Hepatocyte (in vitro differentiated cells): ENCODE measurements at regions not wholly inside any gene's neighbourhood (a gene's known extent, or its start where the extent isn't known, plus 50 kb on each side); places are given as distances from the start of the nearest gene placed in this dataset.

Experiments
- DNase-seq: peaks from one replicate; pipeline ENCODE4 v3.0.0-alpha.2; 2016; ENCODE audit warnings: low spot score
- H2AFZ ChIP-seq: fragments of 200-600 bp; sonication (generic); 2 replicates; pipeline ENCODE4 v1.6.0; 2016; ENCODE audit warnings: antibody characterized with exemption, mild to moderate bottlenecking
- H3K27ac ChIP-seq: fragments of 200-600 bp; sonication (generic); 2 replicates; pipeline ENCODE4 v1.5.1; 2016; ENCODE audit warnings: mild to moderate bottlenecking
- H3K27me3 ChIP-seq: fragments of 200-600 bp; sonication (generic); 2 replicates; pipeline ENCODE4 v1.6.1; 2016
- H3K36me3 ChIP-seq: fragments of 200-600 bp; sonication (generic); replicated peaks from 2 replicates; pipeline ENCODE4 v1.5.1; 2016; ENCODE audit warnings: low read depth; ENCODE audit not compliant: insufficient read depth
- H3K4me1 ChIP-seq: fragments of 200-600 bp; sonication (generic); 2 replicates; pipeline ENCODE4 v1.5.1; 2016; ENCODE audit warnings: mild to moderate bottlenecking, moderate library complexity; ENCODE audit not compliant: insufficient read depth
- H3K4me2 ChIP-seq: fragments of 200-600 bp; sonication (generic); 2 replicates; pipeline ENCODE4 v1.6.0; 2016
- H3K4me3 ChIP-seq: fragments of 200-600 bp; sonication (generic); 2 replicates; pipeline ENCODE4 v1.5.1; 2016; ENCODE audit warnings: mild to moderate bottlenecking
- H3K79me2 ChIP-seq: fragments of 200-600 bp; sonication (generic); 2 replicates; pipeline ENCODE4 v1.6.0; 2017; ENCODE audit warnings: mild to moderate bottlenecking
- H3K9me2 ChIP-seq: fragments of 200-600 bp; sonication (generic); replicated peaks from 2 replicates; pipeline ENCODE4 v1.6.0; 2017; ENCODE audit warnings: mild to moderate bottlenecking; ENCODE audit not compliant: insufficient read depth
- H3K9me3 ChIP-seq: fragments of 200-600 bp; sonication (generic); 2 replicates; pipeline ENCODE4 v1.5.1; 2016; ENCODE audit warnings: low read depth, mild to moderate bottlenecking
- H4K20me1 ChIP-seq: fragments of 200-600 bp; sonication (generic); 2 replicates; pipeline ENCODE4 v1.6.0; 2016; ENCODE audit warnings: mild to moderate bottlenecking; ENCODE audit not compliant: insufficient read depth, poor library complexity, severe bottlenecking
- CTCF ChIP-seq: fragments of 200-600 bp; sonication (generic); IDR thresholded peaks from 2 replicates; pipeline ENCODE4 v1.5.1; 2016; ENCODE audit warnings: antibody characterized with exemption, mild to moderate bottlenecking; ENCODE audit not compliant: poor library complexity
- EZH2 ChIP-seq: fragments of 200-600 bp; sonication (generic); IDR thresholded peaks from 2 replicates; pipeline ENCODE4 v1.6.1; 2016; ENCODE audit warnings: antibody characterized with exemption, mild to moderate bottlenecking, borderline replicate concordance
- EZH2phosphoT487 ChIP-seq: fragments of 200-600 bp; sonication (generic); IDR thresholded peaks from one replicate; pipeline ENCODE4 v1.6.1; 2018; ENCODE audit warnings: antibody characterized with exemption, mild to moderate bottlenecking, low read depth, moderate library complexity; ENCODE audit not compliant: unreplicated experiment, severe bottlenecking
- WGBS: methylation state at CpG from one replicate; pipeline ENCODE4 v1.1.6; 2016; ENCODE audit warnings: low lambda C conversion rate; ENCODE audit errors: missing lambda C conversion rate; 5-methylcytosine and 5-hydroxymethylcytosine counted together

GRCh38 chr6:71481801-71482200 lies 193.2 kb downstream of the OGFRL1 start:
- Histone ChIP-seq H3K9me2 (no peaks in the 10 kb centered on the region), H3K4me3 (no peak overlapping the region), H3K27ac (no peak overlapping the region), H3K9me3 (no peaks in the 10 kb centered on the region), H3K4me1 (peaks cover 11% of the 10 kb centered on the region), H2AFZ (no peak overlapping the region), H3K36me3 (no peaks in the 10 kb centered on the region), H3K79me2 (no peaks in the 10 kb centered on the region), H3K4me2 (no peak overlapping the region), H3K27me3 (no peaks in the 10 kb centered on the region), H4K20me1 (no peaks in the 10 kb centered on the region)
- no peak for DNase-seq
- TF ChIP-seq EZH2, result no peak
- TF ChIP-seq CTCF, result no peak
- no peak for TF ChIP-seq EZH2phosphoT487

- Histone ChIP-seq H3K36me3 (no peaks in the 10 kb centered on the region), H2AFZ (no peak overlapping the region), H3K4me3 (no peak overlapping the region), H3K4me2 (no peak overlapping the region), H3K9me3 (no peaks in the 10 kb centered on the region), H3K4me1 (peaks cover 11% of the 10 kb centered on the region), H4K20me1 (no peaks in the 10 kb centered on the region), H3K27ac (no peak overlapping the region), H3K79me2 (no peaks in the 10 kb centered on the region), H3K27me3 (no peaks in the 10 kb centered on the region), H3K9me2 (no peaks in the 10 kb centered on the region)
- no peak for DNase-seq
- 82% methylated on average over 2 of the region's 2 CpGs for WGBS
- TF ChIP-seq EZH2 (no peak), CTCF (no peak), EZH2phosphoT487 (no peak)
These were observed 194.1 kb downstream of the OGFRL1 start for GRCh38 chr6:71482742-71483141.

GRCh38 chr6:71486461-71486860 lies 197.8 kb downstream of the OGFRL1 start:
- Histone ChIP-seq H3K4me1 (peaks cover 5% of the 10 kb centered on the region), H3K9me2 (no peaks in the 10 kb centered on the region), H3K36me3 (no peaks in the 10 kb centered on the region), H3K9me3 (no peaks in the 10 kb centered on the region), H3K27ac (no peak overlapping the region), H3K79me2 (no peaks in the 10 kb centered on the region), H3K4me3 (no peak overlapping the region), H2AFZ (no peak overlapping the region), H3K4me2 (no peak overlapping the region), H3K27me3 (no peaks in the 10 kb centered on the region), H4K20me1 (no peaks in the 10 kb centered on the region)
- 84% methylated on average over 2 of the region's 2 CpGs for WGBS
- TF ChIP-seq EZH2phosphoT487 (no peak), EZH2 (no peak), CTCF (no peak)
- no peak for DNase-seq

GRCh38 chr6:71488186-71488585 lies 199.6 kb downstream of the OGFRL1 start:
- H3K4me1 ChIP-seq, result peaks cover 5% of the 10 kb centered on the region
- no peak for TF ChIP-seq EZH2
- no peak for TF ChIP-seq EZH2phosphoT487
- no peak for TF ChIP-seq CTCF
- no peak overlapping the region for H2AFZ ChIP-seq
- H4K20me1 ChIP-seq, result no peaks in the 10 kb centered on the region
- H3K4me2 ChIP-seq, result no peak overlapping the region
- H3K27me3 ChIP-seq, result no peaks in the 10 kb centered on the region
- H3K36me3 ChIP-seq, result no peaks in the 10 kb centered on the region
- 77% methylated on average over 4 of the region's 4 CpGs for WGBS
- no peak overlapping the region for H3K4me3 ChIP-seq
- no peak overlapping the region for H3K27ac ChIP-seq
- no peaks in the 10 kb centered on the region for H3K9me3 ChIP-seq
- no peaks in the 10 kb centered on the region for H3K9me2 ChIP-seq
- H3K79me2 ChIP-seq, result no peaks in the 10 kb centered on the region
- DNase-seq, result no peak
